A549 (cell line): ENCODE measurements at regions not wholly inside any gene's neighbourhood (a gene's known extent, or its start where the extent isn't known, plus 50 kb on each side); places are given as distances from the start of the nearest gene placed in this dataset.

Experiments used
- CHD2 ChIP-seq: fragments of 150-350 bp; IDR thresholded peaks from 2 replicates; pipeline ENCODE4 v1.6.1; 2014; ENCODE audit warnings: low read length; ENCODE audit not compliant: partially characterized antibody
- CTCF ChIP-seq: fragments of >200 bp; sonication (Bioruptor Twin); formaldehyde crosslinking; IDR thresholded peaks from 3 replicates; pipeline ENCODE4 v1.5.1; 2016
- ELK1 ChIP-seq: fragments of 150-350 bp; IDR thresholded peaks from 2 replicates; pipeline ENCODE4 v1.6.1; 2014; ENCODE audit warnings: low read depth, mild to moderate bottlenecking, low read length
- EP300 ChIP-seq, 2 experiments: fragments of >200 bp; sonication (Bioruptor Twin); formaldehyde crosslinking; IDR thresholded peaks; 2 replicates in 1 of 2; 3 replicates in 1 of 2; pipeline ENCODE4 v1.6.1; 2016 to 2017
- JUNB ChIP-seq: fragments of >200 bp; sonication (Bioruptor Twin); formaldehyde crosslinking; IDR thresholded peaks from 2 replicates; pipeline ENCODE4 v1.6.1; 2016
- MAX ChIP-seq: IDR thresholded peaks from 2 replicates; pipeline ENCODE4 v1.6.1; 2012
- MAZ ChIP-seq: fragments of 150-350 bp; IDR thresholded peaks from 2 replicates; pipeline ENCODE4 v1.6.1; 2014; ENCODE audit warnings: antibody characterized with exemption, low read depth, low read length, borderline replicate concordance
- PHF8 ChIP-seq: fragments of 200-600 bp; sonication (generic); IDR thresholded peaks from 2 replicates; pipeline ENCODE4 v1.6.1; 2016; ENCODE audit warnings: low read depth, mild to moderate bottlenecking, antibody characterized with exemption, moderate library complexity, borderline replicate concordance
- POLR2A ChIP-seq: IDR thresholded peaks from 2 replicates; pipeline ENCODE4 v1.6.1; 2012; ENCODE audit warnings: mild to moderate bottlenecking, low read length
- RAD21 ChIP-seq, 2 experiments: fragments of >200 bp in 1 of 2; sonication (Bioruptor Twin) in 1 of 2; formaldehyde crosslinking in 1 of 2; IDR thresholded peaks in 1 of 2; conservative IDR thresholded peaks in 1 of 2; 2 replicates in 1 of 2; 3 replicates in 1 of 2; pipeline ENCODE4 v1.6.1; 2012 to 2018; ENCODE audit warnings: inconsistent platforms in 1 of 2
- REST ChIP-seq: fragments of 200-600 bp; sonication (generic); IDR thresholded peaks from 2 replicates; pipeline ENCODE4 v1.6.1; 2016; ENCODE audit warnings: antibody characterized with exemption, mild to moderate bottlenecking, moderate library complexity
- TP53 ChIP-seq: fragments of 250-450 bp; sonication (Bioruptor Pico); IDR thresholded peaks from 2 replicates; pipeline ENCODE4 v1.5.0; 2021; ENCODE audit warnings: mild to moderate bottlenecking, moderate library complexity
- USF2 ChIP-seq: fragments of 450-650 bp; IDR thresholded peaks from 2 replicates; pipeline ENCODE4 v1.6.1; 2014; ENCODE audit warnings: antibody characterized with exemption

GRCh38 chr5:51997949-51998348 lies 614.7 kb downstream of the ISL1 start:
- TF ChIP-seq TP53 (no peak), EP300 (IDR thresholded peaks at IDR 0.05) (no peak), PHF8 (no peak), CTCF (no peak), MAX (no peak), POLR2A (no peak), RAD21 (conservative IDR thresholded peaks at IDR 0.05 in 1 of 2, IDR thresholded peaks at IDR 0.05 in 1 of 2) (no peak), MAZ (no peak), JUNB (no peak), USF2 (no peak), ELK1 (no peak), REST (no peak), CHD2 (no peak)
